ENCODE measurements at regions not wholly inside any gene's neighbourhood (a gene's known extent, or its start where the extent isn't known, plus 50 kb on each side); places are given as distances from the start of the nearest gene placed in this dataset.

DNA sequence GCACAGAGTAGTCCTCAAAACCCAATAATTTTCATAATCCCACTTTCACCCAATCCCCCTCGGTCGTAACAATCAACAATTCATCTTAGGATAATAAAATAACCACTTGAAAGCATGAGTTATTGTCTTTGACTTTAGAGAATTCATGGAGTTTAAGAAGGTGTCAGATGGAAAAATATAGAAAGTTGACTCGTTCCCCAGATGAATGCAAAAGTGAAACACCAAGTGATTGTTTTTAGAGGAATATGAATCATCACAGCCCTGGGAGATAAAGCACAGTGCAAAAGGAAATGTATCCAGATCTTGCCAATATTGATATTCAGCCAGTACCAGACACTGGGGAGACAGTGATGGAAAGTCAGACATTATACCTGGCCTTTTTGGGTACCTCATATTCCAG is 860.5 kb downstream of the DHX35 start:
- H3K9me2 ChIP-seq (replicated peaks; ENCODE audit: control insufficient read depth, low read length): no peaks in the 10 kb centered on the region
- no peaks in the 10 kb centered on the region for H3K36me3 ChIP-seq (ENCODE audit: control insufficient read depth, low read length)
- H3K27me3 ChIP-seq (ENCODE audit: control insufficient read depth, low read length): no peaks in the 10 kb centered on the region
- no peaks in the 10 kb centered on the region for H4K20me1 ChIP-seq (ENCODE audit: control insufficient read depth, insufficient read depth, low read depth, low read length)
- H3K4me1 ChIP-seq (ENCODE audit: control insufficient read depth, low read length): no peaks in the 10 kb centered on the region
- H3K9me3 ChIP-seq (ENCODE audit: control insufficient read depth, insufficient read depth, low read length): no peaks in the 10 kb centered on the region
- no peak overlapping the region for H3K27ac ChIP-seq (ENCODE audit: low read depth, low read length)
- no peak overlapping the region for H3K4me2 ChIP-seq (ENCODE audit: low read length)
- no peaks in the 10 kb centered on the region for H3K79me2 ChIP-seq (ENCODE audit: control insufficient read depth, low read length)
- TF ChIP-seq, protein P1, sequence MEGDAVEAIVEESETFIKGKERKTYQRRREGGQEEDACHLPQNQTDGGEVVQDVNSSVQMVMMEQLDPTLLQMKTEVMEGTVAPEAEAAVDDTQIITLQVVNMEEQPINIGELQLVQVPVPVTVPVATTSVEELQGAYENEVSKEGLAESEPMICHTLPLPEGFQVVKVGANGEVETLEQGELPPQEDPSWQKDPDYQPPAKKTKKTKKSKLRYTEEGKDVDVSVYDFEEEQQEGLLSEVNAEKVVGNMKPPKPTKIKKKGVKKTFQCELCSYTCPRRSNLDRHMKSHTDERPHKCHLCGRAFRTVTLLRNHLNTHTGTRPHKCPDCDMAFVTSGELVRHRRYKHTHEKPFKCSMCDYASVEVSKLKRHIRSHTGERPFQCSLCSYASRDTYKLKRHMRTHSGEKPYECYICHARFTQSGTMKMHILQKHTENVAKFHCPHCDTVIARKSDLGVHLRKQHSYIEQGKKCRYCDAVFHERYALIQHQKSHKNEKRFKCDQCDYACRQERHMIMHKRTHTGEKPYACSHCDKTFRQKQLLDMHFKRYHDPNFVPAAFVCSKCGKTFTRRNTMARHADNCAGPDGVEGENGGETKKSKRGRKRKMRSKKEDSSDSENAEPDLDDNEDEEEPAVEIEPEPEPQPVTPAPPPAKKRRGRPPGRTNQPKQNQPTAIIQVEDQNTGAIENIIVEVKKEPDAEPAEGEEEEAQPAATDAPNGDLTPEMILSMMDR (IDR thresholded peaks at IDR 0.05; ENCODE audit: low read depth, low read length, poor library complexity, severe bottlenecking): no peak
- no peaks in the 10 kb centered on the region for H3F3A ChIP-seq (ENCODE audit: control insufficient read depth, insufficient read depth)
- no peak overlapping the region for H3K4me3 ChIP-seq (ENCODE audit: low read length)

DNA sequence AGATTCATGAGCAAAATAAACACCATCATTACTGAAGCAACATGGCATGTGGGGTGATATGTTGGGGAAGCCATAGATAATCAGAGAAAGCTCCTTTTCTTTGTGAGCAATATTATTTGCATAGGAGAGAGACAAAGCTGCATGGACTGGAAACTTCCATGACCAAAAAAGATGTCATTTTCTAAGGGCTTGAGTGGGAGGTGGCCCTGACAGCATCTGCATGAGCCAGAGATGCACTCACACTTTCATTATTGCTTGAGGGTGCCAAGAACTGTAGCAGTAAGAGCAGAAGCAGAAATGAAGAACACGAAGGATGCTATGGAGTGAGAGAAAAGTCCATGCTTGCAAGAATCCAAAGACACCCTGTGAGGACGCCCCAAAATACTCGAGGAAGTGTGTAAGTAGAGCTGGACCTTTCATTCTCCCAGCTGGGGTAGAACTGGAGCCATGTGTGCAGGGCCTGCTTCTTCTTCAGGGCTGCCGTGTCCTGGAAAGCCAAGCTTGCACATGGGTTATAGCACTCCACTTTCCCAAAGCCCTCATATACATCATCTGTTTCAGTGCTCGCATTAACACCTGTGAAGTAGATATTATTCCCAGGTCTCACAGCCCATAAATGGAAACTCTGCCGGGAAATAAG is 851.2 kb downstream of the DHX35 start:
- H3K4me2 ChIP-seq (ENCODE audit: low read length): no peak overlapping the region
- no peaks in the 10 kb centered on the region for H3K9me2 ChIP-seq (replicated peaks; ENCODE audit: control insufficient read depth, low read length)
- H3K9me3 ChIP-seq (ENCODE audit: control insufficient read depth, insufficient read depth, low read length): no peaks in the 10 kb centered on the region
- no peaks in the 10 kb centered on the region for H3K79me2 ChIP-seq (ENCODE audit: control insufficient read depth, low read length)
- TF ChIP-seq EZH2phosphoT487 (IDR thresholded peaks at IDR 0.05; ENCODE audit: borderline replicate concordance, low read length): no peak
- TF ChIP-seq, protein P1 (IDR thresholded peaks at IDR 0.05; ENCODE audit: low read depth, low read length, poor library complexity, severe bottlenecking): no peak
- H4K20me1 ChIP-seq (ENCODE audit: control insufficient read depth, insufficient read depth, low read depth, low read length): no peaks in the 10 kb centered on the region
- no peaks in the 10 kb centered on the region for H3K36me3 ChIP-seq (ENCODE audit: control insufficient read depth, low read length)
- H3F3A ChIP-seq (ENCODE audit: control insufficient read depth, insufficient read depth): no peaks in the 10 kb centered on the region
- no peak overlapping the region for H3K27ac ChIP-seq (ENCODE audit: low read depth, low read length)
- H3K4me3 ChIP-seq (ENCODE audit: low read length): no peak overlapping the region
- H3K4me1 ChIP-seq (ENCODE audit: control insufficient read depth, low read length): no peaks in the 10 kb centered on the region
- H3K27me3 ChIP-seq (ENCODE audit: control insufficient read depth, low read length): no peaks in the 10 kb centered on the region

DNA sequence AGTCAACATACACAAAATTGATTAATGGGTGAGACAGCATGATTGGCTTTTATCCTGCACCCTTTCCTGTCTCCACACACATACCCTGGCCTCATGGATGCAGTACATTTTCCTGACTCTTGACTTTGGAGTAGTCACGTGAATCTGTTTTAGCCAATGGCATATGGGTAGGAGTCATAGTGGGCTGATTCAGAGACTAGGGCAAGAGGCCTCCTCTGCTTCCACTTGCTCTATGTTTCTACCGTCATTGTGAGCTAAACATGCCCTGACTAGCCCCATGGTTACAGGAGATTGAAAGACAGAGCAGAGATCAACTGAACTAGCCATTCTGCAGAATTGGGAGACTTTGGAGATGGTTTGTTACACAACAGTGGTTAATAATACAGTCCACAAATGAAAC is 850.0 kb downstream of the DHX35 start:
- Histone ChIP-seq H3K4me3 (ENCODE audit: low read length) (no peak overlapping the region), H3K36me3 (ENCODE audit: control insufficient read depth, low read length) (no peaks in the 10 kb centered on the region), H4K20me1 (ENCODE audit: control insufficient read depth, insufficient read depth, low read depth, low read length) (no peaks in the 10 kb centered on the region), H3K27me3 (ENCODE audit: control insufficient read depth, low read length) (no peaks in the 10 kb centered on the region), H3K9me2 (replicated peaks; ENCODE audit: control insufficient read depth, low read length) (no peaks in the 10 kb centered on the region), H3F3A (ENCODE audit: control insufficient read depth, insufficient read depth) (no peaks in the 10 kb centered on the region), H3K4me2 (ENCODE audit: low read length) (no peak overlapping the region), H3K27ac (ENCODE audit: low read depth, low read length) (no peak overlapping the region), H3K9me3 (ENCODE audit: control insufficient read depth, insufficient read depth, low read length) (no peaks in the 10 kb centered on the region), H3K4me1 (ENCODE audit: control insufficient read depth, low read length) (no peaks in the 10 kb centered on the region), H3K79me2 (ENCODE audit: control insufficient read depth, low read length) (no peaks in the 10 kb centered on the region)
- TF ChIP-seq, protein P1 (IDR thresholded peaks at IDR 0.05; ENCODE audit: low read depth, low read length, poor library complexity, severe bottlenecking): no peak
- TF ChIP-seq EZH2phosphoT487 (IDR thresholded peaks at IDR 0.05; ENCODE audit: borderline replicate concordance, low read length): no peak

Data from DOHH2 (cell line).